ENCODE measurements at regions not wholly inside any gene's neighbourhood (a gene's known extent, or its start where the extent isn't known, plus 50 kb on each side); places are given as distances from the start of the nearest gene placed in this dataset.

- Histone ChIP-seq H3K4me1 (no peaks in the 10 kb centered on the region), H3K9me3 (no peaks in the 10 kb centered on the region), H3K9ac (no peak overlapping the region), H3K36me3 (no peaks in the 10 kb centered on the region), H3K27me3 (no peaks in the 10 kb centered on the region), H3K4me2 (no peak overlapping the region), H3K27ac (no peak overlapping the region), H4K20me1 (no peaks in the 10 kb centered on the region), H3K4me3 (no peak overlapping the region)
- no peak for TF ChIP-seq Cebpa-rat (IDR thresholded peaks at IDR 0.05)
Measured at GRCh38 chr6:115665310-115665709, 395.4 kb downstream of the FRK start.

DNA sequence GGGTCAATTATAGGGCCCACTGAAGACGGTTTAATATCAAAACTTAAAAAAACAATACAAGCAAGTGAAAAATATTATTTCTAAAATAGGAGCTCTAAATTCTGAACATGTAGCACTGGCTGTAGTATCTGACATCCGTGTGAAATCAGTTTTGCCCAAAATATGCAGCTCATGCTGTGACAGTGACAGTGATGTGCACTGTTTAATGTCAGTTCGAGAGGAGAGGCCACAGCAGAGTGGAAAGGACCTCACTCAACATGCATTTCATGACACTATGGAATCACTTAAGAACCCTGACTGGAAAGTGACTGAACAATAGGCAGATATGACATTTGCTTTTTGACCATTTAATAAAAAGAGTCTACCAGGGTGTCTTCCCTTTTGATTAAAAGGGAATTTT lies 397.0 kb downstream of the FRK start:
- Histone ChIP-seq H3K36me3 (no peaks in the 10 kb centered on the region), H3K27me3 (no peaks in the 10 kb centered on the region), H3K9me3 (no peaks in the 10 kb centered on the region), H3K27ac (no peak overlapping the region), H4K20me1 (no peaks in the 10 kb centered on the region), H3K9ac (no peak overlapping the region), H3K4me1 (no peaks in the 10 kb centered on the region), H3K4me3 (no peak overlapping the region), H3K4me2 (no peak overlapping the region)
- no peak for TF ChIP-seq Cebpa-rat (IDR thresholded peaks at IDR 0.05)

- H3K27ac ChIP-seq = no peak overlapping the region
- TF ChIP-seq Cebpa-rat (IDR thresholded peaks at IDR 0.05) = no peak
- H3K9me3 ChIP-seq = no peaks in the 10 kb centered on the region
- no peaks in the 10 kb centered on the region for H4K20me1 ChIP-seq
- H3K4me3 ChIP-seq = no peak overlapping the region
- no peaks in the 10 kb centered on the region for H3K4me1 ChIP-seq
- no peak overlapping the region for H3K9ac ChIP-seq
- no peaks in the 10 kb centered on the region for H3K27me3 ChIP-seq
- H3K36me3 ChIP-seq = no peaks in the 10 kb centered on the region
- no peak overlapping the region for H3K4me2 ChIP-seq
Measured at GRCh38 chr6:115643762-115644161, 416.9 kb downstream of the FRK start.

DNA sequence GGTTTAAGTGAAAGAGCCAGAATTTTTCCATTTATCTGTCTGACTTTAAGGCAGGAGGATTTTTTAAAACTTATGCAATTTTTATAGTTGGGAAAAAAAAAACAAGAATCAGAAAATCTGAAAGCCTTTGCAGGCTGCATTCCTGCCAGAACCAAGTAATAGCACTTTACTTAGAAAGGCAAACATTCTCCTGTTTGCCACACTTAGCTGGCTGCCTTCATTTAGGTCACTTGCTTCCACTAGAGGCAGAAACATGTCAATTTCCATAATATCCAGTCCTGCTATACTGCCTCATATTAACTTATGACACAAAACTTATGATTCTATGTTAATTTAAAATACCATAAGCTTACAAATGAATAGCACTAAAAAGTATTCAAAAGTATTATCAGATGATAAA lies 425.8 kb downstream of the FRK start:
- Histone ChIP-seq H3K4me1 (no peaks in the 10 kb centered on the region), H3K27ac (no peak overlapping the region), H4K20me1 (no peaks in the 10 kb centered on the region), H3K4me3 (no peak overlapping the region), H3K36me3 (no peaks in the 10 kb centered on the region), H3K4me2 (no peak overlapping the region), H3K27me3 (no peaks in the 10 kb centered on the region), H3K9ac (no peak overlapping the region), H3K9me3 (no peaks in the 10 kb centered on the region)
- TF ChIP-seq Cebpa-rat (IDR thresholded peaks at IDR 0.05) = no peak

- Histone ChIP-seq H3K9ac (no peak overlapping the region), H3K4me3 (no peak overlapping the region), H3K27me3 (no peaks in the 10 kb centered on the region), H3K9me3 (no peaks in the 10 kb centered on the region), H3K4me1 (no peaks in the 10 kb centered on the region), H4K20me1 (no peaks in the 10 kb centered on the region), H3K4me2 (no peak overlapping the region), H3K36me3 (no peaks in the 10 kb centered on the region), H3K27ac (no peak overlapping the region)
- no peak for TF ChIP-seq Cebpa-rat (IDR thresholded peaks at IDR 0.05)
Measured at GRCh38 chr6:115634131-115634530, 426.6 kb downstream of the FRK start.

DNA sequence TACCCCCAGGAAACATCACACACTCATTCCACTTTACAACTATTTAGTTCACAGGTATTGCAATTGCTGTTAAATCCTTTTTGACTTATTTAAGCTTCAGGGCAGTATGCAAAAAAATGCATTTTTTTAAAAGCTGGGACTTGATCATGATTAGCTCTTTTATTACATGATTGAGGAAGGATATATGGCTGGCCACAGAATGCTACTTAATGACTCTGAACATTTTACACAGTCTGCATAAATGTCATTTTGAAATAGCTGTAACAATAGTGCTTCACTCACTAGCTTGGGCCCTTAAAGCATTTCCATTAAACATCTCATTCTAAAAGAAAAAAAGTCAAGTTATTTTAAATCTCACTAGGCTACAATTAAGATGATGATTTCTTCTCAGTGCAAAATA lies 429.7 kb downstream of the FRK start:
- Histone ChIP-seq H3K4me2 (no peak overlapping the region), H3K36me3 (no peaks in the 10 kb centered on the region), H3K4me1 (no peaks in the 10 kb centered on the region), H3K9ac (no peak overlapping the region), H3K27ac (no peak overlapping the region), H3K4me3 (no peak overlapping the region), H3K27me3 (no peaks in the 10 kb centered on the region), H3K9me3 (no peaks in the 10 kb centered on the region), H4K20me1 (no peaks in the 10 kb centered on the region)
- TF ChIP-seq Cebpa-rat (IDR thresholded peaks at IDR 0.05) = no peak

- Histone ChIP-seq H3K27ac (no peak overlapping the region), H3K27me3 (no peaks in the 10 kb centered on the region), H3K9ac (no peak overlapping the region), H4K20me1 (no peaks in the 10 kb centered on the region), H3K4me3 (no peak overlapping the region), H3K36me3 (no peaks in the 10 kb centered on the region), H3K4me1 (no peaks in the 10 kb centered on the region), H3K4me2 (no peak overlapping the region), H3K9me3 (no peaks in the 10 kb centered on the region)
- TF ChIP-seq Cebpa-rat (IDR thresholded peaks at IDR 0.05) = no peak
Measured at GRCh38 chr6:115630424-115631024, 430.2 kb downstream of the FRK start.

GRCh38 chr6:115629415-115629814 lies 431.3 kb downstream of the FRK start:
- no peaks in the 10 kb centered on the region for H3K27me3 ChIP-seq
- no peaks in the 10 kb centered on the region for H3K9me3 ChIP-seq
- no peak for TF ChIP-seq Cebpa-rat (IDR thresholded peaks at IDR 0.05)
- no peak overlapping the region for H3K4me2 ChIP-seq
- H4K20me1 ChIP-seq = no peaks in the 10 kb centered on the region
- H3K4me1 ChIP-seq = no peaks in the 10 kb centered on the region
- H3K9ac ChIP-seq = no peak overlapping the region
- no peak overlapping the region for H3K4me3 ChIP-seq
- no peaks in the 10 kb centered on the region for H3K36me3 ChIP-seq
- no peak overlapping the region for H3K27ac ChIP-seq

DNA sequence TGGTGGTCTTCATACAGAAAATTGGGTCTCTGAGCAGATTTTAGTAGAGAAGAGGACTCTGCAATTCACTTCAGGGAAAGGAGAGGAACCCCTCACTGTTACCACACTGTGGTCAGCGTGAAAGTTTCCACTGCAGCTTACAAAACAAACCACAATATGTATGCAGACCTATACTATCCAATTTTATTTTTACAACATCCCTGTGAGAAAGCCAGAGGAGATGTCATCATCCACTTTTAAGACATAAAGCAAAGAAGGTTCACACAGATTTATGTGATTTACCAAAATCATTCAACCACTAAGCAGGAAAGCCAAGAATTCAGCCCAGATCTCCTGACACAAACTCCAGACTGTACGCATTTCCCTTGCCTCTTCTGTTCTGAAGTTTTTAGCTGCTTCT lies 442.4 kb downstream of the FRK start:
- no peak overlapping the region for H3K9ac ChIP-seq
- no peaks in the 10 kb centered on the region for H4K20me1 ChIP-seq
- H3K9me3 ChIP-seq = no peaks in the 10 kb centered on the region
- no peak for TF ChIP-seq Cebpa-rat (IDR thresholded peaks at IDR 0.05)
- no peaks in the 10 kb centered on the region for H3K27me3 ChIP-seq
- no peaks in the 10 kb centered on the region for H3K36me3 ChIP-seq
- no peak overlapping the region for H3K4me2 ChIP-seq
- H3K27ac ChIP-seq = no peak overlapping the region
- H3K4me3 ChIP-seq = no peak overlapping the region
- H3K4me1 ChIP-seq = no peaks in the 10 kb centered on the region

- TF ChIP-seq Cebpa-rat (IDR thresholded peaks at IDR 0.05) = no peak
- Histone ChIP-seq H3K4me3 (no peak overlapping the region), H3K9ac (no peak overlapping the region), H3K4me2 (no peak overlapping the region), H3K27ac (no peak overlapping the region), H3K9me3 (no peaks in the 10 kb centered on the region), H4K20me1 (no peaks in the 10 kb centered on the region), H3K4me1 (no peaks in the 10 kb centered on the region), H3K27me3 (no peaks in the 10 kb centered on the region), H3K36me3 (no peaks in the 10 kb centered on the region)
Measured at GRCh38 chr6:115617031-115617430, 443.7 kb downstream of the FRK start.

DNA sequence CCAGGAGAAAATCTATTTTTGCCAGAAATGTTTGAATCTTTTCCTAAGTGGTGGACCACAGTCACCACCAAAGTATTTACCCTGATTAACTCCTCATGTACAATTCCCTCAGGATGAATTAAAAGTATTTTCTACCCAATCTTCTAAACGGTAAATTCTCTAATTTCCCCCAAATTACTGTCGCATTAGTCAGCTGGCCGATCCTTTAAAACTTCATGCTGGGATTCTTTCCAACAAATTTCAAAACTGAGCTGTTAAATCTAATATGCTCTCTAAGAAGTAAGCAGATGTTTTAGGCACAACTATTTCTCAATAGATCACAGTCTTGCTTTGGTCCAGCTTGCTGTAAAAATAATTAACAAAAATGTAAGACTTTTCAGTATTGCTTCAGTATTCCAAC lies 447.2 kb downstream of the FRK start:
- Histone ChIP-seq H3K27ac (no peak overlapping the region), H3K4me3 (no peak overlapping the region), H3K4me2 (no peak overlapping the region), H3K27me3 (no peaks in the 10 kb centered on the region), H3K36me3 (no peaks in the 10 kb centered on the region), H4K20me1 (no peaks in the 10 kb centered on the region), H3K9ac (no peak overlapping the region), H3K4me1 (no peaks in the 10 kb centered on the region), H3K9me3 (no peaks in the 10 kb centered on the region)
- no peak for TF ChIP-seq Cebpa-rat (IDR thresholded peaks at IDR 0.05)

Data from BLaER1 (cell line).